AG04450 (cell line): ENCODE measurements at regions not wholly inside any gene's neighbourhood (a gene's known extent, or its start where the extent isn't known, plus 50 kb on each side); places are given as distances from the start of the nearest gene placed in this dataset.

Experiments
- CTCF ChIA-PET: fragments of 300-600, 350-600 bp; formaldehyde crosslinking; extraction: SDS; loops from one replicate; lab custom pipeline; 2022; ENCODE audit warnings: antibody characterized with exemption, inconsistent platforms; lab: Charles Lee
- POLR2A ChIA-PET: fragments of 350-600 bp; formaldehyde crosslinking; extraction: SDS; loops from one replicate; lab custom pipeline; 2021; ENCODE audit warnings: antibody characterized with exemption, inconsistent platforms; lab: Yijun Ruan, JAX
- DNase-seq: peaks from one replicate; pipeline ENCODE4 v3.0.0-alpha.2; 2011; ENCODE audit warnings: low read depth, low spot score
- H3K27ac ChIP-seq: one replicate; pipeline ENCODE4 v1.5.1; 2012; ENCODE audit warnings: low read depth, low read length, control low read depth
- H3K27me3 ChIP-seq: one replicate; pipeline ENCODE4 v1.6.0; 2012; ENCODE audit warnings: low read length; ENCODE audit not compliant: control insufficient read depth, insufficient read depth
- H3K4me3 ChIP-seq: 2 replicates; pipeline ENCODE4 v1.5.1; 2011; ENCODE audit warnings: mild to moderate bottlenecking, low read depth, low read length, control low read depth
- H3K9me3 ChIP-seq: 2 replicates; pipeline ENCODE4 v1.5.1; 2012; ENCODE audit warnings: low read length; ENCODE audit not compliant: control insufficient read depth, insufficient read depth
- TF ChIP-seq, protein P1 (sequence below): IDR thresholded peaks from 2 replicates; pipeline ENCODE4 v1.5.1; 2011; ENCODE audit warnings: low read depth, low read length, control low read depth, inconsistent platforms

DNA sequence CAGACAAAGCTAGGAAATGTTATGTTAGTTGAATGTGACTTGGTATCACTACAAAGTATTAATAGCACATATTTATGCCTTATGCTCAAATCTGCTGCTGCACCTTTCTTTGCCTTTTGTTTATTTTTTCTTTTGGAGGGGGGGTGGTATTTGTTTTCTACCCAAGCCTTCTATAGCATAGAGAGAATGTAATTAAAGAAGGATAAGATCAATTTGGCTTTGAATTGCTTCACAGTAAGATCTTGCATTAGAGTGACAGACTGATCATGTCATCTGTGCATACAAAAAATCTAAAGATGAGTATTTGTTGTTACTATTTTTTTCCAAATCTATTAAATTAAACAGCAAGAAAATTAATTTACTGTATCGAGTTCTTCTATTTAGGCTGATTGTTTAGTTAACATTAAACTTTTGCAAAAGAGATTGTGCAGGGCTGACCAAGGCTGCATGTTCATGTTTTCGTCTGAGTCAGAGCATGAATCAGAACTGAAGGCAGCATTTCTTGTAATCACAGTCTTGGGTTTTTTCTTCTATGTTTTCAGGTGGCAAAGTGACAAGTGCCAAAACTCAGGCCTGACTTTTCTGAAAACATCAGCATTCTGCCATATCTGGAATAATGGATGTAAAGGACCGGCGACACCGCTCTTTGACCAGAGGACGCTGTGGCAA, 1007.1 kb upstream of the WWC1 start:
- TF ChIP-seq, protein P1, sequence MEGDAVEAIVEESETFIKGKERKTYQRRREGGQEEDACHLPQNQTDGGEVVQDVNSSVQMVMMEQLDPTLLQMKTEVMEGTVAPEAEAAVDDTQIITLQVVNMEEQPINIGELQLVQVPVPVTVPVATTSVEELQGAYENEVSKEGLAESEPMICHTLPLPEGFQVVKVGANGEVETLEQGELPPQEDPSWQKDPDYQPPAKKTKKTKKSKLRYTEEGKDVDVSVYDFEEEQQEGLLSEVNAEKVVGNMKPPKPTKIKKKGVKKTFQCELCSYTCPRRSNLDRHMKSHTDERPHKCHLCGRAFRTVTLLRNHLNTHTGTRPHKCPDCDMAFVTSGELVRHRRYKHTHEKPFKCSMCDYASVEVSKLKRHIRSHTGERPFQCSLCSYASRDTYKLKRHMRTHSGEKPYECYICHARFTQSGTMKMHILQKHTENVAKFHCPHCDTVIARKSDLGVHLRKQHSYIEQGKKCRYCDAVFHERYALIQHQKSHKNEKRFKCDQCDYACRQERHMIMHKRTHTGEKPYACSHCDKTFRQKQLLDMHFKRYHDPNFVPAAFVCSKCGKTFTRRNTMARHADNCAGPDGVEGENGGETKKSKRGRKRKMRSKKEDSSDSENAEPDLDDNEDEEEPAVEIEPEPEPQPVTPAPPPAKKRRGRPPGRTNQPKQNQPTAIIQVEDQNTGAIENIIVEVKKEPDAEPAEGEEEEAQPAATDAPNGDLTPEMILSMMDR, result no peak
- H3K27ac ChIP-seq, result peak overlapping the region; percentile 13
- no peaks in the 10 kb centered on the region for H3K9me3 ChIP-seq
- CTCF ChIA-PET, result no interaction called here
- H3K27me3 ChIP-seq, result no peaks in the 10 kb centered on the region
- POLR2A ChIA-PET, result no interaction called here
- no peak overlapping the region for H3K4me3 ChIP-seq
- DNase-seq, result peak; percentile 29

DNA sequence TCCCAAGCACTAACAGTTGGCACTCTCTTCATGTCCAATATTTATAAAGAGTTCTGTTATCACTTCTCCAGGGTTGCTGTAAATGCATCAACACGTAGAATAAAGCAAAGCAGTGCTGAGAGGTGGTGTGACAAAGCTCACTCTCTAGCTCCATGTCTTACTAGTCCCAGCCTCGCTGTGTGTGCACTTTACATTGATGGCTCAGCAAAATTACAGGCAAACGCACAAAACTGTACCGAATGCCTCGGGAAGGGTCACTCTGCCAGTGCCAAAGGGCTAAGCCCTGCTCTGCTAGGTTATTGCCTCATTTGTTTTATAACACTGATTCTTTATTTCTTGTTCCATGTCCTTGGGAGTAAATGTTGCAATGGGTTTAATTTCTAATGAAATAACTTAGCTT, 1005.9 kb upstream of the WWC1 start:
- POLR2A ChIA-PET, result no interaction called here
- no peak overlapping the region for H3K4me3 ChIP-seq
- no peak for DNase-seq

DNA sequence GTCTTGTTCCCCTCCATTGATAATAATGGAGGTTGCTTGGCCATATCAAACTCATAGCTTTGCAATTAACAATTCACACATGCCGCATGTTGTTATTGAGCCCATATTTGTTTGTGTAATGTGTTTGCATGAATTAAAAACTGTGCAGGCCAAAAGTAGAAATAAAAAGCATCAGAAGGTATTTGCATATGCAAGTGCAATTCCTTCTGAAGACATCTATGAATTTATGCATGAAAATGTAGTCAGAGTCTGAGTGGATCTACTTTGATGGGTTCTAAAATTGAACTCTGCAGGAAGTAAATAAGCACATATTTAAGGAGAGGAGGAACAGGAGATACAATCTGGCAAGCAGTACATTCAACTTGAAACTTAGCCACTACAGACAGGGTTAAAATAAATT, 1004.6 kb upstream of the WWC1 start:
- H3K27me3 ChIP-seq, result no peaks in the 10 kb centered on the region
- DNase-seq, result no peak
- no peaks in the 10 kb centered on the region for H3K9me3 ChIP-seq
- ChIA-PET CTCF (no interaction called here), POLR2A (no interaction called here)
- H3K4me3 ChIP-seq, result no peak overlapping the region
- TF ChIP-seq, protein P1, result no peak
- no peak overlapping the region for H3K27ac ChIP-seq

More for the DNA sequence above, 1005.9 kb upstream of the WWC1 start:
- H3K27me3 ChIP-seq, result no peaks in the 10 kb centered on the region
- no peak overlapping the region for H3K27ac ChIP-seq
- CTCF ChIA-PET, result no interaction called here
- TF ChIP-seq, protein P1, result no peak
- no peaks in the 10 kb centered on the region for H3K9me3 ChIP-seq

DNA sequence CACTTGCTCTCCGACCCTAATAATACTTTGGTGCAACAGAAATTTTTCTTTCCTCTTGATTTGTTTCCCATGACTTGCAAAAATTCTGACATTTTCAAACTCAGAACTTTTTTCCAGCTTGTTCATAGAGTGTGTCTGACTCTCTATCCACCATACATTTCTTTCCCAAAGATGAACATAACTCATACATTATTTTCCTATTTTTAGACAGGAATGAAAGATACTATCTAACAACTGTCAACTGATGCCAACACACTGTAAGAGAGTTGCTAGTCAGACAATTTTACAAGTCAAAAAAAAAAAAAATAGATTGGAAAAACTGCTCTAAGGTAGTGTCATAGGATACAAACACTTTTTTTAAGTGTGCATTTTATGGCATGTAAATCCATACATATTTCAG, 1001.0 kb upstream of the WWC1 start:
- no peaks in the 10 kb centered on the region for H3K9me3 ChIP-seq
- no peaks in the 10 kb centered on the region for H3K27me3 ChIP-seq
- DNase-seq, result no peak
- no peak overlapping the region for H3K4me3 ChIP-seq
- ChIA-PET CTCF (no interaction called here), POLR2A (no interaction called here)
- H3K27ac ChIP-seq, result no peak overlapping the region
- TF ChIP-seq, protein P1, result no peak

DNA sequence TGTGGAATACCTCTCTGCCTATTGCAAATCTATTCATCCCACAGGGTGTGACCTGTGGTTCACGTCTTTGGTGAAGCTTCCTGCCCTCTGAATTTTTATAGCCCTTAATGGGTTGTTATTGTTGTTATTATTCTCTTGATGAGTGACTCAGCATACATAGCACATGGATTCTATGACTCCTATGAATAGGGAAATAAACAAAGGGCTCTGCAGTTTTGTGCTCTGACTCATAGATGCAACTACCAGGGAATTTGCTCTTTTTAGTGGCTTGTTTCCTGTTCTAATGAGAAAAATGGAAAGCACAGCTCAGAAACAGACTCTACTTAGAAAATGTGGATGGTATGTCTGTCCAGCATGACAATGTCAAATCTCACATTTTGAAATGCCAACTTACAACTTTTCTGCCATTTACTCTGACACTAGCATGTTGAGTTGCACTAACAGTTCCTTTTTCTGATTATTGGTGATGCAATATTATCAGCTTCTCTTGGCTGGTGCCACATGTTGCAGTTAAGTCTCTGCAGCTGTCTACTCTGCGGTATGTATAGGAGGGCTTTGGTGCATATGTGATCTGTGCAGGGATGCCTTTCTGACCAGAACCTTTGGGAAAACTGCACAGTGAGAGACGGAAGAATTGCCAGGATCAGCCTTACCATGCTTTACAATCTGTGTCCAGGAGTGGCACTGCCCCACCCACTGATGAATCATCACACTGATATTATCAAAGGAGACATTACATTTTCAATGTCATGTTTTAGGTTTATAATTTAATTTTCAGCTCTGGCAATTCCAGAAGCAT, 996.4 kb upstream of the WWC1 start:
- Histone ChIP-seq H3K4me3 (0 out of 2 replicates have a peak overlapping the region, but pooled peaks have one; percentile 10), H3K27me3 (no peaks in the 10 kb centered on the region), H3K27ac (peak overlapping the region; percentile 79), H3K9me3 (no peaks in the 10 kb centered on the region)
- CTCF ChIA-PET, result interaction anchor here (1.4 kb wide), 1 partner anchor 1665 kb away, joined by 3 read pairs; no protein-coding TSS in a partner anchor
- peak; percentile 68 for DNase-seq
- POLR2A ChIA-PET, result interaction anchor here (0.8 kb wide), 1 partner anchor 728 kb away, joined by 3 read pairs; no protein-coding TSS in a partner anchor
- TF ChIP-seq, protein P1, result no peak
